ENCODE measurements at regions not wholly inside any gene's neighbourhood (a gene's known extent, or its start where the extent isn't known, plus 50 kb on each side); places are given as distances from the start of the nearest gene placed in this dataset.

DNA sequence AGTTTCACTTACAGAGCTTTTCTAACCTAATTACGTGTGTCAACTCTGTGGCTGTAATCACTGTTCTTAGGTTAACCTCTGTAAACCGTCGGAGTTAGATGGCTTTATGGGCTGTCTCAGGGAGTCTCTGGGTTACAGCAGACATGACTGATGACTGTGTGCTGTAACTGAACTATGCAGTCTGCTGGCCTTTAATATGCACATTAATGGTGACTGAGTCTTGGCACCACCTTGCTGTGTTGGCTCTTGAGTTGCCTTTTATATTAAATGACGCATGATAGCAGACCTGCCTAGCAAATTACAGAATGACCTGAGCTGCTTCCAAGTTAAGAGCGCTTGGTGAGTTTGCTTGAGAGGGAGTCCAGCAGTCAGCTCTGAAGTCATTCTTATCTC is 90.1 kb downstream of the ACKR3 start:
- TF ChIP-seq POGZ (CRISPR knock-in tag; IDR thresholded peaks at IDR 0.05) (no peak), CTCF (CRISPR knock-in tag; IDR thresholded peaks at IDR 0.05) (no peak)

Data from HepG2 (cell line).